GM21576 (cell line): ENCODE measurements at regions not wholly inside any gene's neighbourhood (a gene's known extent, or its start where the extent isn't known, plus 50 kb on each side); places are given as distances from the start of the nearest gene placed in this dataset.
"Not testable (repeated sequence)": the region's sequence is repeated elsewhere in the genome, so short reads cannot be mapped to it uniquely, and the experiment has no call there.

Experiments used
- ATAC-seq: cut with Tn5 transposase; IDR thresholded peaks from one replicate; pipeline ENCODE4 v1.9.1; 2021; ENCODE audit warnings: mild to moderate bottlenecking, moderate library complexity; ENCODE audit not compliant: unreplicated experiment

DNA sequence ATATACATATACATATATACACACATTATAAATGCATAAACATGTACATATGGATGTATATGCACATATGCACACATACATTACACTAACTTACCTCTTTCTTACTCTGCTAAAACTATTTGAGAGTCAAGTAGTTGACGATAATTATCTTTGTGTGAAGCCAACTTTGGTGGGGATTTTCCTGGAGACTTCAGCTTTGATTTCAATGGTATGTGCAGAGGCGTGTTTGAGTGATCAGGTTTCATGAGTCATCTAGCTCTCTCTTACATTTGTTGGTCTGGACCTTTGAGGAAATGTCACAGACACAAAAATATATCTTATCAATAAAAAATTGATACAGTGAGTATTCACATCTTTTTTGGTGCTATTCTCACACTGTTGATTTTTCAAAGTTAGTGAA is 769.1 kb upstream of the LUZP2 start:
- ATAC-seq: no peak

DNA sequence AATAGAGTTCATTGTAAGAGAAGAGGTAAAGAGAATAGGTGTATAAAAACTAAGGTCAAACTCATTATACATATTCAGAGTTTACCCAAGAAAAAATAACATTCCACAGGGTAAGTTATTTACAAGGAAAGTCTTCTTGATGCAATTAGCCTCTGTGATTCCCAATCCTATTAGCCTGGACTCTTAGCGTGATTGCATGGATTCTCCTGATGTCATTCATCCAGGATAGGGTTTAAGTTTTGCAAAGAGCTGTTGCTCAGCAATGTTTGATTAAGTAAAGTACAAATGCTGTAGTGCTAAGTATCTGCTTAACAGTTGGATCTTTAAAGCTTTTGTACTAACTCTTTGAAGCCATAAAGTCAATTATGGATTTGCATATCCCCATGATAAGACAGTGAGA is 767.8 kb upstream of the LUZP2 start:
- ATAC-seq: no peak

DNA sequence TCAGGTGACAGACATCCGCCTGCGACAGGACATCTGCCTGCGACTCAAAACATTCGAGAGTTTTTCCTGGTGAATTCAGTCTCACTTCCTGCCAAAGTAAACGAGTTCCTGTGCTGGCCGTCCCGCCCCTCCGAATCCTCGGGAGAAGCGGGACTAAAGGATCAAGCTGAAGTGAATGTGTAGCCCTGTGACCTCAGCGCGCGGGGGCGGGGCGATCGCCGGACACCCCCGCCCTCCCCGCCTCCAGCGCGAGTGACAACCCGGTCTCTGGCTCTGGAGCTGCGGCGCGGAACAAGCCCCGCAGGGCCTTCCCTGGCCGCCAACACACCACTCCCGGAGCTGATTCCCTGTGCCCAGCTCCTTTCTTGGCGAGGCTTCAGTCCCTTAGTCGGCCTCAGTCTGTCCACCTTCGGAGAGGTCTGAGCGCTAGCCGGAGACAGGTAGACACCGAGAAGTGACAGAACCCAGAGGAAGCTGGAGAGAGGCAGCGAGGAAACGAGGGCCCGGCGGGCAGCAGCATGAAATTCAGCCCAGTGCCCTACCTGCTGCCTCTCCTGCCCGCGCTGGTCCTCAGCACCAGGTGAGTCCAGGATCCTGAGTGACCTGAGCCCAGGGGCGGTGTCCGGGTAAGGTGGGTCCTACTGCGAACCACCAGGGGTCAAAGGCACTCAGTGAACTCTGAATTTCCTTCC is 766.4 kb upstream of the LUZP2 start:
- no peak for ATAC-seq

DNA sequence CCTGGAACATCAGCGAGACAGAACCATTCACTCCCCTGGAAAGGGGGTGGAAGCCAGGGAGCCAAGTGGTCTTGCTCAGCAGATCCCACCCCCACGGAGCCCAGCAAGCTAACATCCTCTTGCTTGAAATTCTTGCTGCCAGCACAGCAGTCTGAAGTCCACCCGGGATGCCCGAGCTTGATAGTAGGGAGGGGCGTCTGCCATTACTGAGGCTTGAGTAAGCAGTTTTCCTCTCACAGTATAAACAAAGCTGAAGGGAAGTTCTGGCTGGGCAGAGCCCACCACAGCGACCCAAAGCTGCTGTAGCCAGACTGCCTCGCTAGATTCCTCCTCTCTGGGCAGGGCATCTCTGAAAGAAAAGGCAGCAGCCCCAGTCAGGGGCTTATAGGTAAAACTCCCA is 764.8 kb upstream of the LUZP2 start:
- no peak for ATAC-seq

DNA sequence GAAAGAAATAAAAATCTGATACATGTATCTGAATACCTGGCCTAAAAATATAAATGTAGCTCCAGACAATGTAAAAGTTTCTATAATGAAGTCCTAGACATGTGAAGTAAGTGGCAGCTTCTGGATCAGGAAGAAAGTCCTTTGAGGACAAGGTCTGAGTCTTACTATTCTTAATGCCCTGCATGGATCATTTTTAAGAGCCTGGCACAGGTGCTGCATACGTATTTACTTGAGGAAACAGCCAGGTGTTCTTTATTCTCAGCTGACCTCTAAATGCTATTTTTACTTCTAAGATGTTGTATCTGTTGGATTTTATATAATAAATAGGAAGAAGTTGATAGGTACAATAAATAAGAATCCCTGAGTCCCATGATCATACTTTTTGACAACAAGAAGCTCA is 750.0 kb upstream of the LUZP2 start:
- ATAC-seq: no peak

DNA sequence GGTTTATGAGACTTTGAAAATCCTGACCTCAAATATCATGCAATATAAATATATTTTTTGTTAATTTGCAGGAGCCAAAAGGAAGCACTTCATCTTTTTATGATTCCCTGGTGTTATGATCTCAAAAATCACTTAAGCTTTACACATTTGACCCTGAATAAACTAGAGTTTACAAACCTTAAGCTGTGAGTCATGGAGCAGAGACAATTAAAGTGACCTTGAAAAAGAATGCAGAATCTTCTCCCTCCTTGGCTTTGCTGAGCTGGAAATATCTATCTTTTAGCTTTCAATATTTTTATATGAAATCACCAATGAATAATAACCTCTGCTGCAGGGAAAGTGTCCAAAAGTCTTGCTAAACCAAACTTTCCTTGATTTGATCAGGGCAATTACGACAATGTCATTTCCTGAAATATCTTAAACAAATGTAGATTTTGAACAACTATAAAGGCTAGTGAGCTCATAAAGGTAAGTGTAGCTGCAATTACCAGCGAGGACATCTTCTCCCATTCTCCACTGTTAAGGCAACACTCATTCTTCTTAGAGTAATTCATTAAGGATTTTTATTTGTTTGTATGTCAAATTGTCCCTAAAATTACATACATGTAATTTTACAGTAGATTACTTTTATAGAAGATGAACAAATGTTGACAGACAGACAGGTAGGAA is 747.0 kb upstream of the LUZP2 start:
- no peak for ATAC-seq

DNA sequence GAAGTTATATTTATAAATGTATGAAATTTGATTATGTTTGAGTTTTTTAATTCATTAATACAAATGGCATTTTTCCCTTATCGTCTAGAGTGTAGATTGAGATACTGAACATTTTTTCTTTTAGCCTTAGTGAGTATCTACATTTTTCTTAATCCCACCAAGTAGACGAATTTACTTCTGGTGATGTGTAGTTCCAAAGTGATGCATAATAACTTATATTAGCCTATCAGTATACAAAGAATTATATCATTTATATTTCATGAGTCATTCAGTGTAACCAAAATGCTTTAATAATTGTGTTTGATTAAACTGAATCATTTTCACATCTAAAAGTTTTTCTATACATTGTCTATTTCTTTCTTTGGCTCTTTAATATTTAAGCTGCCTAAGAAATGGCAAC is 745.6 kb upstream of the LUZP2 start:
- no peak for ATAC-seq

DNA sequence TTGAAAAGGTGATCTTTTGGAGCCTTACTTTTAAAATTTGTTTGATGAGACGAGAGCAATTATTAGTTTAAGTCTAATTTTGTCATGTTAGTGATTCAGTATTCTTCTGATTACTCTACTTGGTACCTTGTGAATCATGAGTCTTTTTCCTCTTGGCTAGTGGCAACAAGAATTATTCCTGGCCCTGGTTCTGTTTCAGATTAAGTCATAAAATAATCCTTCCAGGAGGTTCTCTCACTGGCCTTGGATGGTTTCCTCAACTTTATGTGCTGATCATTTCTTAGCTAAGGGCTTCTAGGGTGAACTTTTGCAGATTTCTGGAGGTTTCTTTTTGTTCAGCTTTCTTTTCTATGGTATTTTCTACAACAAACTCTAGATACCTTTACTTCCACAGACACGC is 741.8 kb upstream of the LUZP2 start:
- ATAC-seq: no peak

DNA sequence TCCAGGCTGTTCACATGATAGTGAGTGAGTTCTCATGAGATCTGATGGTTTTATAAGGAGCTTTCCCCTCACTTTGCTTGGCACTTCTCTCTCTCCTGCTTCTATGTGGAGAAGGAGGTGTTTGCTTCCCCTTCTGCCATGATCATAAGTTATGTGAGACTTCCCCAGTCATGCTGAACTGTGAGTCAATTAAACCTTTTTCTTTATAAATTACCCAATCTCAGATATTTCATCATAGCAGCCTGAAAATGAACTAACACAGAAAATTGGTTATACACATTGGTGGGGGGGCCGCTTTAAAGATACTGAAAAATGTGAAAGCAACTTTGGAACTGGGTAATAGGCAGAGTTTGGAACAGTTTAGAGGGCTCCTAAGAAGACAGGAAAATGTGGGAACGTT is 741.1 kb upstream of the LUZP2 start:
- no peak for ATAC-seq

DNA sequence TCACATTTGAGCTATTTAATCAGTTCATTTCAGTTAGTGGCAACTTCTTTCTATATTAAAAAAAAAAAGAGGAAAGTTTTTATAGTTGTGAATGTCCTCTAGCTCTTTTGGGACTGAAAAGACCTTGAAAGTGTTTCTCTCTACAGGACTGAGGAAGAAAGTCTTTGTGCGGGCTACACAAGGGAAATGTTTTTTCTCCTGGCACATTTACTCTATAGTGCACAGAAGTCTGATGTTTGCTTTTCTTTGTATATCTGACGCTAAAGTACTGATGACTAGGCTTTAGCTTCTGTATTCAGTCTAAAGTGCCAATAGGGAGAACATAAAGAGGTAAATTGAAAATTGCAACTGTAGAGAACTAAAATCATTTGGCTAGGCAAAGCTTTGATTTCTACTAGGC is 737.4 kb upstream of the LUZP2 start:
- ATAC-seq: no peak

DNA sequence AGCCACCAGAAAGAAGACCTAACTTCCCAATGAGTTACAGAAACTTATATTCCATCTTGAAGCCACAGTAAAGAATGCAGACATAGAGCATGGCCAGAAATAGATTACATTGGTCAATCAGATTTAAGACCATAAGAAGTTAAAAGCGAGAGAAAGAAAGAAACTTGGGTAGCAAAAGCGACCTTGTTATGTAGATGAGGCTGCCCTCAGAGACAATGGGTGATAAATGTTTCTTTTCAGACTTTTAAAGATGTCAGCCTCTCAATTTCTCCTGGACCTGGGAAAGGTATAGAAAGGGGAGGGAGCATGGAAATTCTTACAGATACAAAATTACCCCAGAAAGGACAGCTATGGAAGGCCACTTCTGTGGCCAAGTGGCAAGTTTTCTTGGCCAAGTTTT is 732.6 kb upstream of the LUZP2 start:
- ATAC-seq: no peak

DNA sequence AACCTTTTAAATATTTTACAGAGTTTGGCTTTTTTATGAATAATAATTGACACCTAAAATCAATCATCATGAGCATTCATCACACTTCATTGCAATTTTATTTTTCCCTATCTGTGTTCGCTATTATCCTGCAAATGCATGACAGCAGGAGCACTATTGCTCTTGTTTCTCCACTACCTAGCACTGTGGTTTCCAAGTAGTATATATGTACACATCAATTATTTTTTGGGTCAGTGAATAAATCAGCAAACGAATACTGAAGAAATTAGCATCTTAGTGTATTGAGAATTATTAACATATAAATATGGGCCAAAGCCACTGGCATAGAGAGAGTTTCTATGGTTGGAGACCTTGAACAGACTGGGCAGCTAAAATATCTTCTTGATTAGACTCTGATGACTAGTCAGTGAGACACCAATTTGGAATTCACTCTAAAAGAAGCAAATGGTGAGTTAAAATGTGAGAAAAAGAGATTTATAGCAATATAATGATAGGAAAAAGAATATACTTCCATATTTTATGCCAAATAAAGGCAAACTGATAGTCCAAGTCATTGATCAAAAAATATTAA is 731.1 kb upstream of the LUZP2 start:
- ATAC-seq: no peak

DNA sequence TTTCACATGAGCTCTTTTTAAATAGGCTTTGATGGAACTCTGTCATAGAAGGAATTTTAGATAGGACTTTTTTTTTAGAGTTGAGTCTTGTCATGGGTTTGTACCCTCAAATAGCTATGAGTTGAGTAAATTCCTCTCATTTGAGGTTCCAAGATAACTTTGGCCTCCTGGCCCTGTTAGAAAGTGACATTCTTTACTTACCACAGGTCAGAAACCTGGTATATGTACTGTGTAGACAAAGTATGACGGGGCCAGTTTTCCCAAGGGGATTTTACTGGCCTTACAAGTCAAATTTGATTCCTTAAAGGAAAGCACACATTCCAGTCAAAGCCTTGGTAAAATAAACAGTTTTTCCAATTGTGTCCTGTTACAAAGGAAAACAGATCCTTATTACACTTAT is 729.3 kb upstream of the LUZP2 start:
- no peak for ATAC-seq

DNA sequence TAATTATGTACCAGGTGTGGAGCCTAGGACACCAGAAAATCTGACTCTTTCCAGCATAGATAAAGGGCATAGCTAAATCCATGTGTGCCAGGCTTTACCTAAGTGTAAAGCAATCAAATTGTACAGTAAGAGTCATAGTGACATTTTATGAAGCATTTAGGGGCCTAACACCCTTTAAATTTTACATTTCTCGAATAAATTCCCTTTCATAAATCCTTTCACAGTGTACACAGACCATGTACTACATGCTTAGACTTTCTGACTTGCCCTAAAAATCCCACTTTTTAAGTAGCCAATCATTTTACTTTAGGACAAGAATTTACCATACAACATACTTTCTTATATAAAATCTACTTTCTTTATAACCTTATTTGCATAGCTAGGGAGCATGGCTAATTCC is 727.6 kb upstream of the LUZP2 start:
- ATAC-seq: no peak

DNA sequence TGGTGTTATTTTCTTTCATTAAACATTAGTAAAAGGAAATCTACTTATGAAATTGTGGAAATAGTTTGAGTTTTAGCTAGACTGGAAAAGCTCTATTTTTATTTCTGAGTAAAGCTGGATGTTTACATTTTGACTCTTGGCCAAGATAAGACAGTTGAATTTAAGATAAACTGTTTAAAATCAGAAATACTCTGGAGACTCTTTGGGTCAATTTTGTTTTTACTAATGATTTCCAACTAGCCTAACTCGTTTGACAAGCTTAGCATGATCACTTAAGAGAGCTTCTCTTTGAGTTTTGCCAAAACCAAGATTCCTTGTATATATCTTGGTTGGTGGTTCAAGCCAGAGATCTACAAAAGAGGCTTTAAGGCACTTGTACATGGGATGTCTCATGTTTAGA is 724.8 kb upstream of the LUZP2 start:
- ATAC-seq: no peak

DNA sequence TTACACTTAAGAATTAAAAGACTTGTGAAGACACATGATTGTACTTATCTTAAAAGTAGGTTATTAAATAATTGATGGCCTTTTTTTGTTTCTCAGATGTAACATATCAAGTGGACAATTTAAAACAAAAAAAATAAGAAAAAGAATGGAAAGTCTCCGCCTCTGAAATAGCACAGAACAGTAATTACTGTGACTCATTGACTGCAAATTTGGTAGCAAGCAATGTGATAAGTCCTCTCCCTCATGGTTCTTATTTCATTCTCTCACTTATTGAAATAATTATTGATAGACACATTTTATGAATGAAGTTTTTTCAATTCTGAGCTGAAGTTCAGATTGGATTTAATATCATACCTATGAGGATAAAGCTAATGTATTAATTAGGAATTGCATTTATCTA is 717.9 kb upstream of the LUZP2 start:
- ATAC-seq: no peak

DNA sequence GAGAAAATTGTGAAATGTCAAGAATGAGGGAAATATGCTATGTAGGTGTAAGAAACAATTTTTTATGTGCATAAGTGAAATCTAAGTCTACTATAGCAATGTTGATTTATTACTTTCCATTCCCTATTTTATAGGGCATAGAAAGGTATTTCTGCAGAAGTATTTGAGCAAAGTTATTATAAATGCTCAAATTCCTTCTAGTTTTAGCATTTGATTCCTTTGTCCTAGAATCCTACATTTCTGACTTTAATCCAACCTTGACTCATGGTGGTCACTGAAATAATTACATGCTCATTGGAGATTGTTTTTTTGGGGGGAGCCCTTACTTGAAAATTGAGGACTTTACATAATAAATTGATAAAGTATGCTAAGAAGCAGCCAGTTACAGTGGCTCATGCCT is 716.6 kb upstream of the LUZP2 start:
- ATAC-seq: no peak

DNA sequence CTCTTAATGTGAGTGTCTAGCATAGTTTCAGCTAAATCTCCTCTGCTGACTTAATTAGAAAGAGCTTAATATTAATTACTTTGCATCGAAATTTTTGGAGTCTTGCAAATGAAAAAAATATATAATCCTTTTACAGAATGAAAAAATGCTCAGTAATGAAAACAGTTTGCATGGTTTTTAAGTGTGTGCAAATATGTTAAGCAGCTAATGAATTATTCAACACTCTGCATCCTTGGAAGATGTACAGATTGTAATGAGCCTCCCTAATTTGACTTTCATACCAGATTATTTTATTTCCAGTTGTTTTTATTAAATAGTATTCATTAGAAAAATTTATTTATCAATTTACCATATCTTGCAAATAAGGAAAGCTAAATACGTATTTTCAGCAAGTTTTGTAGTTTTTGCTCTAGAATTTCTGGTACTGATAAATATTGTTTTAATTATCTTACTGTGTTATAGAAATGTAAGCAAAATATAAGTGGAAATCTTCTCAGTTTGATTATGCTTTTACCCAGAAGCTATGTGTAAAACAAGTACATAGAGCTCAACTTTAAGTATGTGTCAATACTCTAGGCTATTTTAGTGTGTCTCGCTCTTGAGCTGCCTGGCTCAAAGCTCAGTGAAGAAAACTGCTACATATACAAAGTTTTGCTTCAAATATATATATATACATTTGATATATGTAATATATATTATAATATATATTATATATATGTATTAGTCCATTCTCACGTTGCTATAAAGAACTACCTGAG is 714.9 kb upstream of the LUZP2 start:
- ATAC-seq: no peak

DNA sequence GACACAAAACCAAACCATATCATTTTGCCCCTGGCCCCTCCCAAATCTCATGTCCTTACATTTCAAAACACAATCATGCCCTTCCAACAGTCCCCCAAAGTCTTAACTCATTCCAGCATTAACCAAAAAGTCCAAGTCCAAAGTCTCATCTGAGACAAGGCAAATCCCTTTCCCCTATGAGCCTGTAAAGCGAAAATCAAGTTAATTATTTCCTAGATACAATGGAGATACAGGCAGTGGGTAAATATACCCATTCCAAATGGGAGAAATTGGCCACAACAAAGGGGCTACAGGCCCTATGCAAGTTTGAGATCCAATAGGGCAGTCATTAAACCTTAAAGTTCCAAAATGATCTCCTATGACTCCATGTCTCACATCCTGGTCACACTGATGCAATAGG is 709.9 kb upstream of the LUZP2 start:
- ATAC-seq: not testable (repeated sequence)

DNA sequence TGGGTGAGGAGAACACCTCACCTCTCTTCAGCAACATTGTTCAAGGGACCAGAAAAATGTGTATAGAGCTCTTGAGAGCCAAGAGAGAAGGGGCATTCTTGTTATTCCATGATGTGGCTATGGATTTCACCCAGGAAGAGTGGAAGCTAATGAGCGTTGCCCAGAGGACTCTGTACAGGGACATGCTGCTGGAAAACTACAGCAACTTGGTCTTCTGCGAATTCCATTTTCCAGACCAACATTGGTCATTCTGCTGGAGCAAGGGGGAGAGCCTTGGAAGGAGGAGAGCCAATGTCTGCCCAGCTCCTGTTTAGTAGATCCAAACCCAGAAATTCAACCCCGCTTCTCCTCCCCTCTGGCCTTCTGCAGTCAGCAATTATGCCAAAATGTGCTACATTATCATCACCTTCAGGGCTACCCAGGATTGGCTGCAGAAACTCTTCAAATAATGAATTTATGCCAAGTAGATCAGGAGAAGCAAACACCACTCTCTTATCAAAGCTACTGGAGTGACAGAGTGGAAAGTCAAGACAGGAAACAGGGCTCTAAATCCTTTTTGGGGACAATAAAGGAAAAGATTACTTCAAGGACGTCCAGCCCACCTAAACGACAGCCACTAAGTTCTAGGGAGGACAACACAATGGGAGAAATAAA is 707.5 kb upstream of the LUZP2 start:
- ATAC-seq: no peak

DNA sequence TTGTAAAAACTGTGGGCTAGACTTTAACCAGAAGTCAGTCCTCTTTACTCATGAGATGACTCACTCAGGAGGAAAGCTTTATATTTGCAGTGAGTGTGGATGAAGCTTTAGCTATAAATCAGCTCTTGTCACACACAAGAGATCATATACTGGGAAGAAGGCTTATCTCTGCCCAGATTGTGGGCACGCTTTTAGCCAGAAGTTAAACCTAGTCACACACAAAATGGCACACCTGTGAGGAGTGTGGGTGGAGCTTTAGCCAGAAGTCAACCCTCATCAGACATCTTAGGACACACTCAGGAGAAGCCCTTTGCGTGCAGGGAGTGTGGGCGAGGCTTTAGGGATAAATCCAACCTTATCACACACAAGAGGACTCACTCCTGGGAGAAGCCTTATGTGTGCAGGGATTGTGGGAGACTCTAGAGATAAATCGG is 706.9 kb upstream of the LUZP2 start:
- no peak for ATAC-seq
